ENCODE measurements at regions not wholly inside any gene's neighbourhood (a gene's known extent, or its start where the extent isn't known, plus 50 kb on each side); places are given as distances from the start of the nearest gene placed in this dataset.
"Not testable (repeated sequence)": the region's sequence is repeated elsewhere in the genome, so short reads cannot be mapped to it uniquely, and the experiment has no call there.

- no peak for DNase-seq
Measured at GRCh38 chr13:58376775-58377174, 745.2 kb downstream of the PCDH17 start.

- no peak for DNase-seq
Measured at GRCh38 chr13:58379221-58379620, 747.7 kb downstream of the PCDH17 start.

GRCh38 chr13:58385336-58385735 is 753.8 kb downstream of the PCDH17 start:
- not testable (repeated sequence) for DNase-seq

GRCh38 chr13:58397596-58398387 is 766.2 kb downstream of the PCDH17 start:
- DNase-seq: no peak

- DNase-seq: no peak
Measured at GRCh38 chr13:58399263-58399662, 767.7 kb downstream of the PCDH17 start.

- no peak for DNase-seq
Measured at GRCh38 chr13:58406545-58406944, 775.0 kb downstream of the PCDH17 start.

- no peak for DNase-seq
Measured at GRCh38 chr13:58429917-58430316, 798.4 kb downstream of the PCDH17 start.

GRCh38 chr13:58434943-58435342 is 803.4 kb downstream of the PCDH17 start:
- no peak for DNase-seq

- DNase-seq: no peak
Measured at GRCh38 chr13:58437427-58437826, 805.9 kb downstream of the PCDH17 start.

GRCh38 chr13:58446979-58447378 is 815.4 kb downstream of the PCDH17 start:
- DNase-seq: no peak

GRCh38 chr13:58452123-58452623 is 820.6 kb downstream of the PCDH17 start:
- no peak for DNase-seq

- no peak for DNase-seq
Measured at GRCh38 chr13:58455094-58455493, 823.5 kb downstream of the PCDH17 start.

GRCh38 chr13:58461217-58461616 is 829.7 kb downstream of the PCDH17 start:
- DNase-seq: no peak

GRCh38 chr13:58463841-58464240 is 832.3 kb downstream of the PCDH17 start:
- no peak for DNase-seq

GRCh38 chr13:58467176-58467575 is 835.6 kb downstream of the PCDH17 start:
- no peak for DNase-seq

GRCh38 chr13:58472483-58472882 is 840.9 kb downstream of the PCDH17 start:
- DNase-seq: no peak

GRCh38 chr13:58474581-58474980 is 843.0 kb downstream of the PCDH17 start:
- no peak for DNase-seq

GRCh38 chr13:58476206-58476918 is 844.8 kb downstream of the PCDH17 start:
- DNase-seq: no peak

GRCh38 chr13:58478858-58479257 is 847.3 kb downstream of the PCDH17 start:
- DNase-seq: no peak

- DNase-seq: no peak
Measured at GRCh38 chr13:58480061-58480460, 848.5 kb downstream of the PCDH17 start.

GRCh38 chr13:58488251-58488650 is 856.7 kb downstream of the PCDH17 start:
- no peak for DNase-seq

GRCh38 chr13:58495668-58496067 is 864.1 kb downstream of the PCDH17 start:
- DNase-seq: no peak

- no peak for DNase-seq
Measured at GRCh38 chr13:58500938-58501337, 869.4 kb downstream of the PCDH17 start.

GRCh38 chr13:58504202-58504700 is 872.7 kb downstream of the PCDH17 start:
- DNase-seq: not testable (repeated sequence)
